PC-9 (cell line): ENCODE measurements at regions not wholly inside any gene's neighbourhood (a gene's known extent, or its start where the extent isn't known, plus 50 kb on each side); places are given as distances from the start of the nearest gene placed in this dataset.

Experiments
- BruUV-seq: library from RNA; stranded (reverse); fragments of 400-500 nt; replicated peaks from 2 replicates; lab custom pipeline; 2021; lab: Mats Ljungman, UMichigan
- CTCF ChIA-PET: fragments of 300-600 bp; sonication (Branson Sonifier 250); formaldehyde crosslinking; loops from one replicate; lab custom pipeline; 2022; ENCODE audit warnings: antibody characterized with exemption; lab: Charles Lee
- POLR2A ChIA-PET: fragments of 300-600 bp; sonication (Branson Sonifier 250); formaldehyde crosslinking; loops from one replicate; lab custom pipeline; 2022; ENCODE audit warnings: antibody characterized with exemption; ENCODE audit not compliant: unreplicated experiment; lab: Charles Lee
- DNase-seq, 2 experiments: peaks; one replicate each; pipeline versions ENCODE4 v3.0.0 to v3.0.0-alpha.2; 2015 to 2022; ENCODE audit warnings: mixed read lengths in 1 of 2
- H2AFZ ChIP-seq: fragments of 200-600 bp; sonication (generic); 2 replicates; pipeline ENCODE4 v1.8.1; 2017; ENCODE audit warnings: antibody characterized with exemption
- H3F3A ChIP-seq: fragments of 200-600 bp; sonication (generic); 2 replicates; pipeline ENCODE4 v1.8.1; 2017; ENCODE audit warnings: antibody characterized with exemption, mild to moderate bottlenecking, low read depth; ENCODE audit not compliant: insufficient read depth
- H3K27ac ChIP-seq: fragments of 200-600 bp; sonication (generic); 2 replicates; pipeline ENCODE4 v1.6.1; 2016; ENCODE audit warnings: mixed run types
- H3K27me3 ChIP-seq: fragments of 200-600 bp; sonication (generic); 2 replicates; pipeline ENCODE4 v1.6.1; 2016; ENCODE audit warnings: low read depth, mixed run types; ENCODE audit not compliant: insufficient read depth
- H3K36me3 ChIP-seq: fragments of 200-600 bp; sonication (generic); 2 replicates; pipeline ENCODE4 v1.6.1; 2016; ENCODE audit warnings: low read depth, mixed run types
- H3K4me1 ChIP-seq: fragments of 200-600 bp; sonication (generic); replicated peaks from 2 replicates; pipeline ENCODE4 v1.6.1; 2016; ENCODE audit warnings: mixed run types; ENCODE audit not compliant: insufficient read depth
- H3K4me2 ChIP-seq: fragments of 200-600 bp; sonication (generic); 2 replicates; pipeline ENCODE4 v1.6.1; 2017; ENCODE audit warnings: mixed run types
- H3K4me3 ChIP-seq: fragments of 200-600 bp; sonication (generic); 2 replicates; pipeline ENCODE4 v1.6.1; 2016; ENCODE audit warnings: mixed run types
- H3K79me2 ChIP-seq: fragments of 200-600 bp; sonication (generic); 2 replicates; pipeline ENCODE4 v1.6.1; 2017; ENCODE audit warnings: low read depth, mixed run types
- H3K9me2 ChIP-seq: fragments of 200-600 bp; sonication (generic); 2 replicates; pipeline ENCODE4 v1.8.1; 2017; ENCODE audit warnings: mild to moderate bottlenecking; ENCODE audit not compliant: insufficient read depth
- H3K9me3 ChIP-seq: fragments of 200-600 bp; sonication (generic); 2 replicates; pipeline ENCODE4 v1.8.1; 2016; ENCODE audit warnings: low read depth; ENCODE audit not compliant: insufficient read depth
- H4K20me1 ChIP-seq: fragments of 200-600 bp; sonication (generic); 2 replicates; pipeline ENCODE4 v1.8.1; 2017; ENCODE audit not compliant: insufficient read depth
- CTCF ChIP-seq: fragments of 200-600 bp; sonication (generic); conservative IDR thresholded peaks from 2 replicates; pipeline ENCODE4 v1.6.1; 2017; ENCODE audit warnings: mixed run types, antibody characterized with exemption, mild to moderate bottlenecking, moderate library complexity
- EZH2 ChIP-seq: fragments of 200-600 bp; sonication (generic); IDR thresholded peaks from 2 replicates; pipeline ENCODE4 v1.8.0; 2017; ENCODE audit warnings: antibody characterized with exemption, low read depth
- intact Hi-C: fragments of 100-400 bp; cut with micrococcal nuclease; formaldehyde crosslinking; loops from one replicate; pipeline ENCODE4 v1.10.0; 2022; ENCODE audit not compliant: unreplicated experiment

DNA sequence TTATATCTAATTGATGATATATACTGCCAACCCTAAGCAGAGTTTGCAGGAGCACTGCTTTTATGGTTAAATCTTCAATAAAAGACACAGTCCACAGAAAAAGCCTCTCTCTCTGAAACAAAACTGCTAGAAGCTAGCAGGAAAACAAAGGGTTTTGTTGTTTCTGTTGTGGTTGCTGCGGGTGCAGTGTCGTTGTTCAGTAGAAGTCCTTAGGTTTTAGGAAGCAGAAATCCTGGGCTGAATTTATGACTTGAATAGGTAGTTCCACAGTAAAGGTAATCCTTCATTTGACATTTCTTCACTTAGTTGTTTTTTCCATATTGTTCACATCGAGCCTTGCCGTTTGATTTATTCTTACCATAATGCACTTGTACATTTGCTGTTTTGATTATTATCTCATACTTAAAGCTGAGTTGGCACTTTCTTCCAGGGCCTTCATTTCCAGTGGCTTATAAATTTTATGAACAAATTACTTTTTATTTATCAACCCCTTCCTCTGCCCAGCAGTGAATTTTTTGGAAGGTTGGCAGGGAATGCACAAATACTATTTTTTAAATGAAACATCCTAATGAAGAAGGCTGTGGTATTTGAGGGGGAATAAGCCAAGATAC, 209.6 kb upstream of the SLC30A5 start:
- intact Hi-C loops, result no loop called here
- Histone ChIP-seq H3K4me2 (no peak overlapping the region), H3K4me1 (no peaks in the 10 kb centered on the region), H3K36me3 (no peaks in the 10 kb centered on the region), H3K4me3 (no peak overlapping the region), H3K9me2 (no peaks in the 10 kb centered on the region; the same call in 1 of the 2 replicates), H3F3A (no peaks in the 10 kb centered on the region), H3K9me3 (no peaks in the 10 kb centered on the region), H3K27me3 (no peaks in the 10 kb centered on the region), H4K20me1 (no peaks in the 10 kb centered on the region), H3K79me2 (no peaks in the 10 kb centered on the region), H3K27ac (no peak overlapping the region), H2AFZ (no peak overlapping the region)
- ChIA-PET CTCF (no interaction called here), POLR2A (no interaction called here)
- no peak for DNase-seq
- TF ChIP-seq EZH2, result no peak
- no peak for TF ChIP-seq CTCF
- BruUV-seq, result no TSS peak

- Histone ChIP-seq H4K20me1 (no peaks in the 10 kb centered on the region), H3K9me2 (no peaks in the 10 kb centered on the region; the same call in 1 of the 2 replicates), H2AFZ (no peak overlapping the region), H3K9me3 (no peaks in the 10 kb centered on the region), H3K36me3 (no peaks in the 10 kb centered on the region), H3K4me2 (no peak overlapping the region), H3K4me1 (no peaks in the 10 kb centered on the region), H3K27me3 (no peaks in the 10 kb centered on the region), H3K4me3 (no peak overlapping the region), H3F3A (no peaks in the 10 kb centered on the region), H3K27ac (no peak overlapping the region), H3K79me2 (no peaks in the 10 kb centered on the region)
- ChIA-PET CTCF (no interaction called here), POLR2A (no interaction called here)
- intact Hi-C loops, result no loop called here
- no TSS peak for BruUV-seq
- DNase-seq, result peak in 1 of 2 experiments; percentile 40
- TF ChIP-seq CTCF, result peak; percentile 55; the same call in 1 of the 2 replicates
- TF ChIP-seq EZH2, result no peak
Observed at GRCh38 chr5:68884883-68885282, 208.9 kb upstream of the SLC30A5 start.

DNA sequence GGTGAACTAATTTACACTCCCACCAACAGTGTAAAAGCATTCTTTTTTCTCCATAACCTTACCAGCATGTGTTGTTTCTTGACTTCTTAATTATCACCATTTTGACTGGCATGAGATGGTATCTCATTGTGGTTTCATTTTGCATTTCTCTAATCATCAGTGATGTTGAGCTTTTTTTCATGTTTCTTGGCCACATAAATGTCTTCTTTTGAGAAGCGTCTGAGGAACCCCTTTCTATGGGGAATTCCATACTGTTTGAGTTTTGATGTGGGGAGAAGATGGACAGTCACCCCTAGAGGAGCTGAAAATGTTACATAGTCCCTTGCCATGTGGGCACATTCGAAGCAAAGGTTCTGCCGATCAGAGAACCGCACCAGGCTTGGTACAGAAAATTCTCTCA, 207.0 kb upstream of the SLC30A5 start:
- BruUV-seq, result no TSS peak
- H4K20me1 ChIP-seq, result no peaks in the 10 kb centered on the region
- no peaks in the 10 kb centered on the region for H3K4me1 ChIP-seq
- H3K79me2 ChIP-seq, result no peaks in the 10 kb centered on the region
- ChIA-PET CTCF (interaction anchor here (0.6 kb wide), 1 partner anchor 380 kb away, joined by 3 read pairs; no protein-coding TSS in a partner anchor), POLR2A (no interaction called here)
- intact Hi-C loops, result no loop called here
- H3F3A ChIP-seq, result no peaks in the 10 kb centered on the region
- H2AFZ ChIP-seq, result no peak overlapping the region
- H3K27me3 ChIP-seq, result no peaks in the 10 kb centered on the region
- no peaks in the 10 kb centered on the region for H3K36me3 ChIP-seq
- H3K27ac ChIP-seq, result no peak overlapping the region
- H3K9me2 ChIP-seq, result no peaks in the 10 kb centered on the region; the same call in 1 of the 2 replicates
- no peaks in the 10 kb centered on the region for H3K9me3 ChIP-seq
- H3K4me2 ChIP-seq, result no peak overlapping the region
- no peak overlapping the region for H3K4me3 ChIP-seq
- no peak for DNase-seq
- TF ChIP-seq CTCF (no peak), EZH2 (no peak)
